ENCODE measurements at regions not wholly inside any gene's neighbourhood (a gene's known extent, or its start where the extent isn't known, plus 50 kb on each side); places are given as distances from the start of the nearest gene placed in this dataset.

DNA sequence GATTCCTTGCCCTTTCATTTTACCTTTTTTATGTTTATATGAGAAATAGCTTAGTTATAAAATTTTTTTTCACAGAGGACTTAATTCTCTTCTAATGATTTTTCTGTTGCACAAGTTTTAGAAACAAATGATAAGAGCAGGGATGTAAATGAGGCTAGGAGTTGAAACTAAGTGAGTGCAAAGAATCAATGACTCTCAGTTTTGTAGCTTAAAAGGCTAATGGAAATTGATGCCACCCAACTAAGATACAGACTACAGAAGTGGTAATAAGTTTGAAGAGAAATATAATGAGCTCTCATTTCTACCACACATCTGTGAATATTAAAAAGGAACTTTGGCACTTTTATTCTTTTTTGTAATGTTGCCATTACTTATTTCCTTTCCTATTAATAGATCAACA is 105.1 kb downstream of the LURAP1L start:
- no peak for TF ChIP-seq RAD21 (IDR thresholded peaks at IDR 0.05; ENCODE audit: low read depth)
- TF ChIP-seq CREB1 (IDR thresholded peaks at IDR 0.05; ENCODE audit: low read depth): no peak
- TF ChIP-seq TCF12 (IDR thresholded peaks at IDR 0.05; ENCODE audit: low read depth): no peak

Measured in Ishikawa (cell line).